IPS DF 19.7 (cell line): ENCODE measurements at regions not wholly inside any gene's neighbourhood (a gene's known extent, or its start where the extent isn't known, plus 50 kb on each side); places are given as distances from the start of the nearest gene placed in this dataset.

ENCODE experiments used
- DNase-seq: peaks from one replicate; pipeline ENCODE4 v3.0.0-alpha.2; 2013; ENCODE audit warnings: low read depth, low spot score

- DNase-seq = no peak
Observed at GRCh38 chr2:238580486-238580885, 153.8 kb downstream of the ASB1 start.

GRCh38 chr2:238581126-238581525, 154.4 kb downstream of the ASB1 start:
- DNase-seq = no peak

- DNase-seq = no peak
Observed at GRCh38 chr2:238582159-238582558, 155.4 kb downstream of the ASB1 start.

GRCh38 chr2:238584617-238585016, 157.9 kb downstream of the ASB1 start:
- DNase-seq = no peak

GRCh38 chr2:238585836-238586821, 159.4 kb downstream of the ASB1 start:
- no peak for DNase-seq

DNA sequence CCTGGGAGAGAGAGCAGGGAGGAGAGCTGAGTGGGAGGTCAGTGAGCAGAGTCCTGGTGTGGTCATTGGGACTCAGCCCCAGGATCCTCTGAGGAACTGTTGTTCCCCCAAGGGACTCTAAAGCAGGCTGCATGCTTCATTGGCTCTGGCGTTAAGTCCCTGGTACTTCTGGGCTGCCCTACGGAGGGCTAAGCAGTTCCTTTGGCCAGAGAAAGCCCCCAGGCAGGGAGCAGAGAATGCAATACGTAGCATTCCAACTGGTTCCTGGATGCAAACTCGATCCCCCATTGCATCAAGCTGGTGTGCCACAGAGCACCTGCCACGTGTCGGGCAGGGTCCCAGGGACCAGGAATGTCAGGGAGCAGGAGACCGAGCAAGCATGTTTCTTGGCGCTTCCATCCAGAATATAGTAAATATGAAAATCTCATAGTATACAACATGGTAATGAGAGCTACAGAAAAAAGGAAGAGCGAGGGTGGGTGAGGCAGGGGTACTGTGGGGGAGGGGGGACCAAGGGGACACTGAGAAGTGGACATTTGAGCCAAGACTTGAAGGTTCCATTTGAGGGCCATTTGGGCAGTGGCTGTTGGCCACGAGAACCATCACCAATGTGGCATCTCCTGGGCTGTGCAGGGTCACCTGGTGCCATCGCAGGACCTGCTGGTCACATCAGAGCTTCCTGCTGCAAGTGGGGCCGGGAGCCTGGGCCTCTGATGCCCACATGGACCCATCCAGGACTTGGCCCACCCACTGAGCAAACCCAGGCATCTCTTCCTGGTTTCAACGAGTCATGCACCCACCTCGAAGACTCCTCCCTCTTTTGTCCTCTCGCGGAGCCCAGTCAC, 160.4 kb downstream of the ASB1 start:
- no peak for DNase-seq

DNA sequence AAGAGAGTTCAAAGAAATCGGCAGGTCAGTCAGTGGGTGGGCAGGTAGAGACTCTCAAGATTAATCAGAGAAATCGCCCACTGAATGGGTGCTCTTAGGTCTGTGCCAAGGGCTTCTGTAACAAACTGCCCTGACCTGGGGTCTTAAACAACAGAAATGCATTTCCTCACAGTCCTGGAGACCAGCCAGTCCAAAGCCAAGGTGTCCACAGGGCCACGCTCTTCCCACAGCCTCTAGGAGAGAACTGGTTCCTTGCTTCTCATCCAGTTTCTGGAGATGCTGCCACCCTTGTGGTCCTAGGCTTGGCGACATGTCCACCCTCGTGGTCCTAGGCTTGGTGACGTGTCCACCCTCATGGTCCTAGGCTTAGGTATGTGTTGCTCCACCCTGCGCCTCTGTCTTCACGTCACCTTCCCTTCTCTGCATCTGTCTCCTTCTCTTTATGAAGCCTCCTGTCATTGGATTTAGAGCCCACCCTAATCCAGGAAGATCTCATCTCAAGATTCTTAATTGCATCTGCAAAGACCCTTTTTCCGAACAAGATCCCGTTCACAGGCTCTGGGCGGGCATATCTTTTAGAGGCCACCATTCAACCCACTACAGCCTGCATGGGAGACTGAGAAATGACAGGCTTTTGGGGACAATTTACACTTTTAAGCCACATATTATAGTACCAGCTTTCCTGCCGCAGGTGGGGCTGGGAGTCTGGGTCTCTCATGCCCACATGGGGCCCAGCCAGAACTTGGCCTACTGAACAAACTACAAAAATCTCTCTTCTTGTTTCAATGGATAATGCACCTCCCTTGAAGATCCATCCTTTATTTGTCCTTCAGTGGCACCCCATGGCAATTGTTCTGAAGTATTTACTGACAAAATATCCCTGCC, 161.3 kb downstream of the ASB1 start:
- no peak for DNase-seq

DNA sequence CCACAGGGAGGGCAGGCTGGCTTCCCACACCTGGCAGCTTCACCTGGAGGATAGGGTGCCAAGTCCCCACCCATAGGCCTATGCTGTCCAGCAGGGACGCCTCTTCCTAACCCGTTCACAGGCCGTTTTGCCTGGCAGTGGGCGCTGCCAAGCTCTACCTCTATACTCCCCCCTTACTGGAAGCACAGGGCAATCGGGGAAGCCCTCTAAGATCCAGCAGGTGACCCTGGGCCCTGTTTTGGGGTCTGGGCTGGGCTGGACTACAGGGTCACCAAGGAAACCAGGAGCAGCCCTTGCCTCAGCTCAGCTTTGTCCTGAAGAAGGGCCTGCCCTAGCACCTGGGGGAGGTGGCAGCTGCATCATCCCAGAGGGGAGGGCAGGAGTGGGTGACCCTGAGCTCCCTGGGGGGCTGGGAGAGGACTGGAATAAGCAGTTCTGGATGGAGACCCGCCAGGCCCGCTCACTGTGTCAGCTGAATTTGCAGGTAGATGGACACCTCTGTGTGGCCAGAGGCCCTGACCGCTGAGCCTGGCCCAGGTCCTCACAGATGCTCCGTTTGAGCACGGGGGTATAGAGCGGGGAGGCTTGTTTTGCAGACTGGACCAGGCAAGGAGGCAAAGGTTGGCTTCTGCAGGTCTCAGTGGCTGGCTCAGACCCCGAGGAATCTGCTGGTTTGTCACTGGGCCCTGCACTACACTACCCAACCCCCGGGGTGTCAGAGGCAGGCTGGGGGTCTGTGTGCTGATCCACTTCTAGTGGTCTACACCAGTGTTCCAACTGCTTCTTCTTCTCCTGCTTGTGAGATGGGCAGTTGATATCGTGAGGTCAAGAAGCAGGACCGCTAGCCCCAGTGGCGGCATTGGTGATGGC, 163.1 kb downstream of the ASB1 start:
- DNase-seq = no peak

DNA sequence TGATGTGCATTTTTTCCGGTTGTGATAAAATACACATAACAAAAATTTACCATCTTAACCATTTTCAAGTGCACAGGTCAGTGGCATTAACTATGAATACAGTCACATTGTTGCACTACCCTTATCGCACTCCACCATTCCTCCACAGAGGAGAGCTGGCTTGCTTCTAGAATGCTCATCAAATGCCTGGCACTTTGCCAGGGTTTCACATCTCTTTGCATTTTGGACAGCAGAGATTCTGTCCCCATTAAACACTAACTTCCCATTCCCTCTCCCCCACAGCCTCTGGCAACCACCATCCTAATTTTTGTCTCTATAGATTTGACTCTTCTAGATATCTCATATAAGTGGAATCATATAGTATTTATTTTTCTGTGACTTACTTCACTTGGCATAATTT, 165.0 kb downstream of the ASB1 start:
- no peak for DNase-seq

DNA sequence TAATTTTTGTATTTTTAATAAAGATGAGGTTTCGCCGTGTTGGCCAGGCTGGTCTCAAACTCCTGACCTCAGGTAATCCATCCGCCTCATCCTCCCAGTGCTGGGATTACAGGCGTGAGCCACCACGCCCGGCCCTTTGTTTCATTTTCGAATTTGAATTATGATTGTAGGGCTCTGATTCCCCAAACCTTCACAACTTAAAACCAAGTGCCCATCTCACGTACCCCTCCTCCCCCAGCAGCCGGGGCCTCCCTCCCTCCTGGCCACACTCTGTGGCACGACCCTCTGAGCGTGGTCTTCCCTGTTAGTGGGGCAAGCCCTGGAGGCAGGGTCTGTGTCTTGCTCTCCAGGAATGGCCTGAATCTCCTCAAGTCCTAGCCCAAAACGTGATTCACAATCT, 166.5 kb downstream of the ASB1 start:
- no peak for DNase-seq

GRCh38 chr2:238593678-238594077, 167.0 kb downstream of the ASB1 start:
- no peak for DNase-seq

DNA sequence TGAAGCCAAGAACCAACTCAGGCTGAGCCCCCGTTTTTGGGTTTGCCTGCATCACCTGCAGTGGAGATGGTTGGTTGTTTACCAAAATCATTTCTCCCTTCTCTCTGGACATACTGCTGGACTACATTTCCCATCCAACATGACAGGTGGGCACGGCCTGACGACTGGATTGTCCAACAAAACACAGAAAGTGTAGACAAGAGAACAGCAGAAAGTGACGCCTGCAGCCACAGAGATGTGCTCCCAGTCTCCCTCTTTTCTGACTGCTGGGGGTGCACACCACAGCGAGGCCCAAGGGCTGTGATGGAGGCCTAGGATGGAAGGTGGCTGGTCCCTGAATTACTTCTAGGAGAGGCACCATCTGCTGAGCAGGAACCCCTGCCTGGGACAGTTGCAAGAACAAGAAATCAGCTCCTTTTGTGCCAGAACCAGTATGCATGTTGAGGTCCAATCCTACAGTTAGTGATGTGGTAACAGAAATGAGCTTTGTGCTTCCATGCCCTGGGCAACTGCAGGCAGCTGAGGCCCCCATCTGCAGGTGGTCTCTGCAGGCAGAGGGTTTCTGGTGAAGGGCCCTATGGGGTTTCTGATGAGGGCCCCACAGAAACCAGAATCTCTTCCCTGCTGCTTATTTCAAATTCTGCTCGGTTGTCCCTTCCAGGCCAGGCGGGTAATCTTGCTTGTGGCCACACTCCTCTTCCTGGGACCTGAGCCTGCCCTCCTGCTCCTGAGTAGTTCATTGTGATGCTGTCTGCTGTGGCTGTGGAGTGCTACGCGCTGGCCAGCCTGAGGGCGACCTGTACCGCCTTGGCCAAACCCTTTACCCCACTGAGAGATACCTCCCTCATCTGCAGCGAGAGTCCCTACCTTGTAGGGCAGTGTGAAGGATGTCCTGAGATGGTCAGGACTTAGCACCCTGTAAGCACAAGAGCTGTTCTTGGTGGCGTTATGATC, 168.3 kb downstream of the ASB1 start:
- DNase-seq = no peak

DNA sequence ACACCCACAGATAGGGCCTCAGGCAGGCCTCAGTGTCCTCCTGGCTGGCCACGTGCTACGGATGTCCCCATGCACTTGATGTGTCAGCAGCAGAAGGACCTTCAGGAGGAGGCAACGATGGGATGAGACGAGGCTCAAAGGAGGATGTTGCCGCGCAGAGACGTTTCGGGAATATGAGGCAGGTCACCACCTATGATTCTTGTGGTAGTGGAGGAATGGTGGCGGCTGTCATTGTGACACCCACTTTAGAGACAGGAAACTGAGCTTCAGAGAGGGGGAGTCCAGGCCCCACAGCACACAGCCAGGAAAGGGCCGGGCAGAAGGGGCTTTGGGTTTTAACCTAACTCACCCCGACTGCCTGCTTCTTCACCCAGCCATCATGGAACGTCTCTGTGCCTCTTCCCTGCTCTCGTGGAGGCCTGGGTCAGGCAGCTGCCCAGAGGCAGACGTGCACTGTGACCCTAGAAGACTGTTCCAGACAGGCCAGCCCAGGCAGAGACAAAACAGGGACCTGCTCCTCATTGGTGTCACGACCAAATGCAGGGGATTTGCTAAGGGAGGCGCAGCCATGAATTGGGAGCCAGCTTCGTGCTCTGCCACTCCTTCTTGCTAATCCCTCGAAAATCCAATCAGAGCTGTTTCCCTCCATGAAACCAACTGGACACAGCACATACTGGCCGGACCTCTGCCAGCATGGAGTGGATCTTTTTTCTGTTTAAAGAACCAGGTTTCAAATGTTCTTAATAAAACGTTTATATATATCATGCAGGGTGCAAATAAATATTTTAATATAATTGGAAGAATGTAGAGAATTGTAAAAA, 169.2 kb downstream of the ASB1 start:
- no peak for DNase-seq

- DNase-seq = no peak
Observed at GRCh38 chr2:238596571-238597551, 170.1 kb downstream of the ASB1 start.

DNA sequence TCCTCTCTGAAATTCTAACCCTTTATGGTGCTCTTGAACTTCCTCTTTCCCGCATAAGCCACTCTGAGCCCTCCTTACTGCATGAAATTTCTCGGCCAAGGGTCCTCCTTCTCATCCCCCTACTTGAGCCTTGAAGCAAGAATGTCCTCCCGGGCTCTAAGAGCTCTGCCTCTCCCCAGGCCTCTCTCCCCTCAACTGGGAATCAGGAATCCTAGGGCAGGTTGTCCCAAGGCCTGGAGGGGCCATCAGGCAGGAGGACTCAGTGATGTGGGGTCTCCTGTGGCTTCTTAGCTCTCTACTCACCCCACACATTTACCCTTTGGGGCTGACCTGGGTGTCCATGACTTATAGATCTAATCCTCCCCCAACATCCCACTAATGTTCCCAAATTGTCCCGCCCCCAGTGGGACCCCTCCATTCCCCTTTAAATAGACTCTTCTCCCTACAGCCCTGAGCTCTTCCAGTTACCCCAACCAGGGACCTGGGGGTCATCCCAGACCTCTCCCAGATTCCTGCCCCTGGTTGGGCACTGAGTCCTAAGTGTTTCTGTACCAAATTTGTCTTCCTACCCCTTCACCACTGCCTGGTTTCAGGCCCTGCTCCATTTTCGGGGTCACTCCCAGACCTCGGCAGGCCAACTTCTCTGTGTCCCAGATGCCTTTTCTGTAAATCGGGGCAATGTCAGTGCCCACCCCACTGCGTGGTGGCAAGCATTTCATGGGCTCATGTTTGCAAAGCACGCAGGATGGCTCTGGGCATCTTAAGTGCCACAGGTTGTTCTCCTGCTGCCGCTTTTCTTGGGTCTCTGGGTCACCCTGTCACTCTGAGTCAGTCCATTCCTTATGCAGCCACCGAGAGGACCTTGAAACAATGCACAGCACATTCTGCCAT, 171.2 kb downstream of the ASB1 start:
- DNase-seq = no peak

GRCh38 chr2:238598802-238599530, 172.2 kb downstream of the ASB1 start:
- DNase-seq = no peak
